Osteoblast (primary cell): ENCODE measurements at regions not wholly inside any gene's neighbourhood (a gene's known extent, or its start where the extent isn't known, plus 50 kb on each side); places are given as distances from the start of the nearest gene placed in this dataset.
"Not testable (repeated sequence)": the region's sequence is repeated elsewhere in the genome, so short reads cannot be mapped to it uniquely, and the experiment has no call there.

Experiments used
- DNase-seq: peaks from one replicate; pipeline ENCODE4 v3.0.0; 2011; ENCODE audit warnings: low spot score, mixed read lengths; ENCODE audit not compliant: insufficient read length; ENCODE audit errors: missing footprints
- H2AFZ ChIP-seq: 2 replicates; pipeline ENCODE4 v1.6.0; 2011; ENCODE audit warnings: mild to moderate bottlenecking, low read length
- H3K27ac ChIP-seq: 2 replicates; pipeline ENCODE4 v1.5.1; 2011; ENCODE audit warnings: mild to moderate bottlenecking, low read depth, low read length, moderate library complexity
- H3K27me3 ChIP-seq: 2 replicates; pipeline ENCODE4 v1.6.0; 2012; ENCODE audit warnings: mild to moderate bottlenecking, control low read depth, inconsistent platforms, low read length, moderate library complexity; ENCODE audit not compliant: insufficient read depth
- H3K36me3 ChIP-seq: 2 replicates; pipeline ENCODE4 v1.5.1; 2011; ENCODE audit warnings: mild to moderate bottlenecking, low read length, control low read depth, moderate library complexity; ENCODE audit not compliant: insufficient read depth
- H3K4me1 ChIP-seq: 2 replicates; pipeline ENCODE4 v1.5.1; 2011; ENCODE audit warnings: mild to moderate bottlenecking, low read length, control low read depth, moderate library complexity; ENCODE audit not compliant: insufficient read depth
- H3K4me2 ChIP-seq: 2 replicates; pipeline ENCODE4 v1.6.0; 2011; ENCODE audit warnings: mild to moderate bottlenecking, low read length; ENCODE audit not compliant: insufficient read depth
- H3K4me3 ChIP-seq: fragments of 200-600 bp; sonication (generic); 3 replicates; pipeline ENCODE4 v1.5.1; 2012; ENCODE audit warnings: mild to moderate bottlenecking, low read length, inconsistent platforms; ENCODE audit not compliant: insufficient read depth
- H3K79me2 ChIP-seq: 2 replicates; pipeline ENCODE4 v1.6.0; 2012; ENCODE audit warnings: mild to moderate bottlenecking, low read length, control low read depth, inconsistent platforms; ENCODE audit not compliant: insufficient read depth
- H3K9me3 ChIP-seq: 2 replicates; pipeline ENCODE4 v1.5.1; 2011; ENCODE audit warnings: low read depth, low read length, control low read depth
- H4K20me1 ChIP-seq: 2 replicates; pipeline ENCODE4 v1.6.0; 2012; ENCODE audit warnings: mild to moderate bottlenecking, low read length, control low read depth; ENCODE audit not compliant: insufficient read depth
- CTCF ChIP-seq: IDR thresholded peaks from 2 replicates; pipeline ENCODE4 v1.5.1; 2011; ENCODE audit warnings: mild to moderate bottlenecking, low read depth, low read length, moderate library complexity; ENCODE audit errors: extremely low read depth

GRCh38 chr12:25707056-25707455 is 154.0 kb upstream of the LMNTD1 start:
- Histone ChIP-seq H3K4me1 (no peaks in the 10 kb centered on the region), H3K79me2 (no peaks in the 10 kb centered on the region), H2AFZ (no peak overlapping the region), H4K20me1 (no peaks in the 10 kb centered on the region), H3K27me3 (no peaks in the 10 kb centered on the region), H3K4me2 (no peak overlapping the region), H3K4me3 (no peak overlapping the region), H3K36me3 (no peaks in the 10 kb centered on the region), H3K27ac (no peak overlapping the region), H3K9me3 (no peaks in the 10 kb centered on the region)
- DNase-seq: no peak
- no peak for TF ChIP-seq CTCF

- Histone ChIP-seq H3K27me3 (no peaks in the 10 kb centered on the region), H3K4me2 (no peak overlapping the region), H3K4me1 (no peaks in the 10 kb centered on the region), H4K20me1 (no peaks in the 10 kb centered on the region), H3K79me2 (no peaks in the 10 kb centered on the region), H2AFZ (no peak overlapping the region), H3K9me3 (no peaks in the 10 kb centered on the region), H3K36me3 (no peaks in the 10 kb centered on the region), H3K27ac (no peak overlapping the region), H3K4me3 (no peak overlapping the region)
- DNase-seq: no peak
- no peak for TF ChIP-seq CTCF
Observed at GRCh38 chr12:25708661-25709060, 155.6 kb upstream of the LMNTD1 start.

- Histone ChIP-seq H3K9me3 (no peaks in the 10 kb centered on the region), H4K20me1 (no peaks in the 10 kb centered on the region), H3K4me3 (no peak overlapping the region), H2AFZ (no peak overlapping the region), H3K36me3 (no peaks in the 10 kb centered on the region), H3K4me2 (no peak overlapping the region), H3K27ac (no peak overlapping the region), H3K27me3 (no peaks in the 10 kb centered on the region), H3K79me2 (no peaks in the 10 kb centered on the region), H3K4me1 (no peaks in the 10 kb centered on the region)
- no peak for DNase-seq
- TF ChIP-seq CTCF: no peak
Observed at GRCh38 chr12:25710128-25710527, 157.0 kb upstream of the LMNTD1 start.

GRCh38 chr12:25710938-25711605 is 158.0 kb upstream of the LMNTD1 start:
- H3K4me3 ChIP-seq, H3K4me2 ChIP-seq, H3K27ac ChIP-seq, DNase-seq, H3K9me3 ChIP-seq, H3K27me3 ChIP-seq, H3K79me2 ChIP-seq, H4K20me1 ChIP-seq, H2AFZ ChIP-seq, H3K36me3 ChIP-seq, H3K4me1 ChIP-seq: not testable (repeated sequence)
